PC-3 (cell line): ENCODE measurements at regions not wholly inside any gene's neighbourhood (a gene's known extent, or its start where the extent isn't known, plus 50 kb on each side); places are given as distances from the start of the nearest gene placed in this dataset.

Experiments
- EZH2 ChIP-seq: fragments of 300-600 bp; sonication (generic); IDR thresholded peaks from one replicate; pipeline ENCODE4 v1.6.1; 2017; ENCODE audit warnings: antibody characterized with exemption, mild to moderate bottlenecking, low read length; ENCODE audit not compliant: unreplicated experiment
- TF ChIP-seq, protein P1 (sequence below): fragments of 300-600 bp; sonication (generic); conservative IDR thresholded peaks from 2 replicates; pipeline ENCODE4 v1.5.1; 2017; ENCODE audit warnings: antibody characterized with exemption, low read depth, mild to moderate bottlenecking, low read length

GRCh38 chr6:170062915-170063241 is 228.0 kb downstream of the DLL1 start:
- TF ChIP-seq, protein P1, sequence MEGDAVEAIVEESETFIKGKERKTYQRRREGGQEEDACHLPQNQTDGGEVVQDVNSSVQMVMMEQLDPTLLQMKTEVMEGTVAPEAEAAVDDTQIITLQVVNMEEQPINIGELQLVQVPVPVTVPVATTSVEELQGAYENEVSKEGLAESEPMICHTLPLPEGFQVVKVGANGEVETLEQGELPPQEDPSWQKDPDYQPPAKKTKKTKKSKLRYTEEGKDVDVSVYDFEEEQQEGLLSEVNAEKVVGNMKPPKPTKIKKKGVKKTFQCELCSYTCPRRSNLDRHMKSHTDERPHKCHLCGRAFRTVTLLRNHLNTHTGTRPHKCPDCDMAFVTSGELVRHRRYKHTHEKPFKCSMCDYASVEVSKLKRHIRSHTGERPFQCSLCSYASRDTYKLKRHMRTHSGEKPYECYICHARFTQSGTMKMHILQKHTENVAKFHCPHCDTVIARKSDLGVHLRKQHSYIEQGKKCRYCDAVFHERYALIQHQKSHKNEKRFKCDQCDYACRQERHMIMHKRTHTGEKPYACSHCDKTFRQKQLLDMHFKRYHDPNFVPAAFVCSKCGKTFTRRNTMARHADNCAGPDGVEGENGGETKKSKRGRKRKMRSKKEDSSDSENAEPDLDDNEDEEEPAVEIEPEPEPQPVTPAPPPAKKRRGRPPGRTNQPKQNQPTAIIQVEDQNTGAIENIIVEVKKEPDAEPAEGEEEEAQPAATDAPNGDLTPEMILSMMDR, result no peak
- TF ChIP-seq EZH2, result no peak
